Smooth muscle cell (in vitro differentiated cells): ENCODE measurements at regions not wholly inside any gene's neighbourhood (a gene's known extent, or its start where the extent isn't known, plus 50 kb on each side); places are given as distances from the start of the nearest gene placed in this dataset.

Experiments used
- DNase-seq: peaks from one replicate; lab custom pipeline; 2025; ENCODE audit not compliant: unreplicated experiment; lab: John Stamatoyannopoulos, UW
- H2AFZ ChIP-seq: fragments of 200-600 bp; sonication (generic); 2 replicates; pipeline ENCODE4 v1.6.0; 2016; ENCODE audit warnings: antibody characterized with exemption, low read depth, mild to moderate bottlenecking
- H3F3A ChIP-seq: fragments of 200-600 bp; sonication (generic); 2 replicates; pipeline ENCODE4 v1.6.0; 2017; ENCODE audit warnings: antibody characterized with exemption, low read depth
- H3K27ac ChIP-seq: fragments of 200-600 bp; sonication (generic); 2 replicates; pipeline ENCODE4 v1.5.1; 2016; ENCODE audit warnings: low read depth, mild to moderate bottlenecking
- H3K27me3 ChIP-seq: fragments of 200-600 bp; sonication (generic); 2 replicates; pipeline ENCODE4 v1.6.1; 2016; ENCODE audit warnings: low read depth, mild to moderate bottlenecking
- H3K36me3 ChIP-seq: fragments of 200-600 bp; sonication (generic); 2 replicates; pipeline ENCODE4 v1.5.1; 2016; ENCODE audit warnings: low read depth
- H3K4me1 ChIP-seq: fragments of 200-600 bp; sonication (generic); 2 replicates; pipeline ENCODE4 v1.5.1; 2016; ENCODE audit warnings: low read depth
- H3K4me2 ChIP-seq: fragments of 200-600 bp; sonication (generic); 2 replicates; pipeline ENCODE4 v1.6.0; 2016; ENCODE audit warnings: mild to moderate bottlenecking
- H3K4me3 ChIP-seq: fragments of 200-600 bp; sonication (generic); 2 replicates; pipeline ENCODE4 v1.5.1; 2016; ENCODE audit warnings: mild to moderate bottlenecking
- H3K79me2 ChIP-seq: fragments of 200-600 bp; sonication (generic); 2 replicates; pipeline ENCODE4 v1.6.0; 2016; ENCODE audit warnings: low read depth, mild to moderate bottlenecking
- H3K9ac ChIP-seq: fragments of 200-600 bp; sonication (generic); 2 replicates; pipeline ENCODE4 v1.6.0; 2016; ENCODE audit warnings: low read depth
- H3K9me3 ChIP-seq: fragments of 200-600 bp; sonication (generic); replicated peaks from 2 replicates; pipeline ENCODE4 v1.5.1; 2016; ENCODE audit warnings: low read depth
- H4K20me1 ChIP-seq: fragments of 200-600 bp; sonication (generic); 2 replicates; pipeline ENCODE4 v1.6.0; 2016; ENCODE audit warnings: low read depth
- CTCF ChIP-seq: fragments of 200-600 bp; sonication (generic); IDR thresholded peaks from 2 replicates; pipeline ENCODE4 v1.5.1; 2017; ENCODE audit warnings: borderline replicate concordance, mild to moderate bottlenecking, antibody characterized with exemption; ENCODE audit not compliant: insufficient read depth, poor library complexity, severe bottlenecking
- WGBS: methylation state at CpG from one replicate; pipeline ENCODE4 v1.1.7; 2016; ENCODE audit warnings: low lambda C conversion rate; 5-methylcytosine and 5-hydroxymethylcytosine counted together

- Histone ChIP-seq H4K20me1 (no peaks in the 10 kb centered on the region), H3K79me2 (no peaks in the 10 kb centered on the region), H3K4me2 (no peak overlapping the region), H3K4me3 (no peak overlapping the region), H2AFZ (no peak overlapping the region), H3F3A (no peaks in the 10 kb centered on the region), H3K4me1 (no peaks in the 10 kb centered on the region), H3K27me3 (no peaks in the 10 kb centered on the region), H3K9ac (no peak overlapping the region), H3K9me3 (peaks cover 4% of the 10 kb centered on the region), H3K36me3 (no peaks in the 10 kb centered on the region), H3K27ac (no peak overlapping the region)
- DNase-seq, result no peak
- 54% methylated on average over 1 of the region's 1 CpG for WGBS
- no peak for TF ChIP-seq CTCF
Observed at GRCh38 chr5:57960569-57960968, 478.0 kb upstream of the ACTBL2 start.

GRCh38 chr5:57956636-57957035, 474.0 kb upstream of the ACTBL2 start:
- no peak for DNase-seq
- no peaks in the 10 kb centered on the region for H3K4me1 ChIP-seq
- H3K79me2 ChIP-seq, result no peaks in the 10 kb centered on the region
- no peaks in the 10 kb centered on the region for H3K27me3 ChIP-seq
- no peak for TF ChIP-seq CTCF
- H3K27ac ChIP-seq, result no peak overlapping the region
- H4K20me1 ChIP-seq, result no peaks in the 10 kb centered on the region
- WGBS, result 87% methylated on average over 3 of the region's 3 CpGs
- H3K9me3 ChIP-seq, result no peaks in the 10 kb centered on the region
- no peak overlapping the region for H3K4me2 ChIP-seq
- no peak overlapping the region for H2AFZ ChIP-seq
- H3K36me3 ChIP-seq, result no peaks in the 10 kb centered on the region
- H3K4me3 ChIP-seq, result no peak overlapping the region
- H3K9ac ChIP-seq, result no peak overlapping the region
- H3F3A ChIP-seq, result no peaks in the 10 kb centered on the region

GRCh38 chr5:57955511-57955910, 472.9 kb upstream of the ACTBL2 start:
- Histone ChIP-seq H3K79me2 (no peaks in the 10 kb centered on the region), H3K4me3 (no peak overlapping the region), H3K9ac (no peak overlapping the region), H3K27ac (no peak overlapping the region), H3K9me3 (no peaks in the 10 kb centered on the region), H2AFZ (no peak overlapping the region), H3K4me1 (no peaks in the 10 kb centered on the region), H3K36me3 (no peaks in the 10 kb centered on the region), H3K4me2 (no peak overlapping the region), H3F3A (no peaks in the 10 kb centered on the region), H4K20me1 (no peaks in the 10 kb centered on the region), H3K27me3 (no peaks in the 10 kb centered on the region)
- 0% methylated on average over 1 of the region's 1 CpG for WGBS
- no peak for DNase-seq
- no peak for TF ChIP-seq CTCF

GRCh38 chr5:57953792-57954191, 471.2 kb upstream of the ACTBL2 start:
- Histone ChIP-seq H3K9me3 (no peaks in the 10 kb centered on the region), H2AFZ (no peak overlapping the region), H3K79me2 (no peaks in the 10 kb centered on the region), H3K9ac (no peak overlapping the region), H4K20me1 (no peaks in the 10 kb centered on the region), H3K36me3 (no peaks in the 10 kb centered on the region), H3K4me2 (no peak overlapping the region), H3K4me1 (no peaks in the 10 kb centered on the region), H3K4me3 (no peak overlapping the region), H3K27ac (no peak overlapping the region), H3K27me3 (no peaks in the 10 kb centered on the region), H3F3A (no peaks in the 10 kb centered on the region)
- no peak for DNase-seq
- no peak for TF ChIP-seq CTCF
- WGBS, result 38% methylated on average over 2 of the region's 2 CpGs
